ENCODE measurements at regions not wholly inside any gene's neighbourhood (a gene's known extent, or its start where the extent isn't known, plus 50 kb on each side); places are given as distances from the start of the nearest gene placed in this dataset.

DNA sequence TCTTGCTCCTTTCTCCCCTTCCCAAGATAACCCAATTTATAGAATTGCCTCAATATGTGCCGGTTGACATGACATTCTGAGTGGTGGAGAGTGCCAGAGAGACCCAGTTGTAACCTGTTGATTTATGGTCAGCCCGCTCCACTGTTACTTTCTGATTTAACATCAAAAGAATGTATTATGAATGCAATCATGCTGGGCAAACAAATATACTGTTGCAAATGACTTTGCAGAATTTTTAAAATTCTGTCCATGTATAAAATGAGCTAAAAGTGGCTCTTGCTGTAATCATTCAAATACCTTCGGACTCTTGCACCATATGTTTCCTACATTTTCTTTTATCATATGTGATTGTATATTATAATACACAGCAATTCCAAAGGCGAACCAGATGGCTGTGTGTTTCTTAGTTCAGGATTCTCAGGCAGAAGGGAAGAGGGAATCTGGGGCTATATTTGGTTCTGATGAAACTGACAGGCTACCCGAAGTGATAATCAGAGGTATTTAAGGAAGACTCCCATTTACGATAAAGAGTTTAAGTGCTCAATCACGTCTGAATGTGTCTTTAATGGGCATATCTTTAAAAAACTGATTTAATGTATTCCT, 131.7 kb downstream of the CLCN4 start:
- DNase-seq, result no peak

GRCh38 chrX:10296576-10296975, 139.8 kb downstream of the CLCN4 start:
- DNase-seq, result no peak

DNA sequence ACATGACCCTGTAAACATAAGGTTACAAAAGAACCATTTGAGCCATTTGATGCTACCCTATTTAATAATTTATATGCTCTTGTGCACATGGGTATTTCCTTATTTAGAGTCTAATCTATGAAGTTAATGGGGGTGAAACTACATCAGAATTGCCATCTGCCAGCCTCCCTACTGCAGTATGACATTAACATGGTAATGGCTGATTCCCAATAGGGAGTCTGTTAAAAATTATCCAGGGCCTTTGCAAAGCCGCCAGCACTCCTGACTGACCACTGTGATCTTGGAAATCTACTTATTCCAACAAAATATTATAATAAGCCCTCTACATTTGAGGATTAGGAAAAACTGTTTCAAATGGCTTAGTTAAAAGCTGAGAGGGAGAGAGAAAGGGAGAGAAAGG, 153.7 kb downstream of the CLCN4 start:
- DNase-seq, result no peak

DNA sequence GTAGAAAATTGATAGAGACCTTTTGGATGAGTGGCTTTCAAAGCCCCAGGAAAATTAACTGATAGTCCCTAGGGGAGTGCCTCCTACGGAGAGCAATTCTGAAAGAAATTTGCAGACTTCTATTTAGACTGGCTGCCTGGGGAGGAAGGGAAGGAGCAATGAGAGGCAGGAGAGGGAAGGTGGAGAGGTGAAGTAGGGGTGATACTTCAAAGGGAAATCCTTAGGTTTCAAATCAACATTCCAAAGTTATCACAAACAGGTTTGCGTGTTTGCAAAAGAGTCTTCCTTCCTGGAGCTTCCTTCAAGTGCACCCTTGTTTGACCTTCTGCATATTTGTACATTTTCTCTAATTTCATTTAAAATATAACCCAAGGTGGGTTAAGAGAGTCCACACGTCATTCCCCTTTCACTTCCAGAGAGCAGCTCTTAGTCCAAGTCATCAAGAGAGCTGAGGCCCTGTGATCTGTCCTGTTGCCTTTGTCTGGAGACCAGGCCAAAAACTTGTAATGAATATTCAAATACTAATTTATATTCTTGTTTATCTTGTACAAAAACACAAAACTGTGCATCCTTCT, 157.8 kb downstream of the CLCN4 start:
- DNase-seq, result no peak

GRCh38 chrX:10325611-10326010, 168.8 kb downstream of the CLCN4 start:
- DNase-seq, result peak; percentile 0

- DNase-seq, result peak; percentile 3
These were observed 169.8 kb downstream of the CLCN4 start for GRCh38 chrX:10326578-10326977.

DNA sequence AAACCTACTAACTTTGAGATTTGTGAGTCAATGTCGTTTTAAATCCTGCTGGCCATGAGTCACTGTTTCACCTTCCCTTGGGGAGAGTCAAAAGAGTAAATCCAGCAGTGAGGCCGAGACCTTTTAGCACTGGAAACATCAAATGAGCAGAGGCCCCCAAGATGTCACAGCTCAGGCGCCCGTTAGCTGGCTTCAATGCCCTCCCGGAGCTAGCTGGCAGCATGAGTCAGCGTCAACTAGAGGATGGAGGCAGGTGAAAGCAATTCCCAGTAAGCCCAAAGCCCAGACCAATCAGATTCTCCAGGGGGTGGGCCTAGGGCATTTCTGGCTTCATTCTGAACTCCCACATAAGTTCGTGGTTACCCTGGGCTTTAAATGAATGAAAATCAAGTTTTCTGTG, 170.9 kb downstream of the CLCN4 start:
- no peak for DNase-seq

- no peak for DNase-seq
These were observed 173.2 kb downstream of the CLCN4 start for GRCh38 chrX:10329984-10330383.

GRCh38 chrX:10341309-10341708, 184.5 kb downstream of the CLCN4 start:
- DNase-seq, result no peak

DNA sequence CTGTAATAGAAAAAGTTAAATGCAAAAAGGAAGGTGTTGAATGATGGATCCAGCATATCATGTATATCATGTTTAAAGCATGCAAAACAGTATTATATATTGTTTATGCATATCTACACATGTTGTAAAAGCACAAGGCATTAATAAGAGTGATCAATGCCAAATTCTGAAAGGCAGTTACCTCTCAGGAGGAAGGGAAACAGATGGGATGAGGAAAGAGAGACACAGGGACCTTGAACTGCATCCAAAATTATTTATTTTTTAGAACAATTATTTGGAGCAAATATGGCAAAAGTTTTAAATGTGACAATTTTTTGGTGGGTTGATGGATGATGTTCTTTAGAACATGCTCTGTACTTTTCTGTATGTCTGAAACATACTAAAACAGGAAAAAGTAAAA, 193.4 kb downstream of the CLCN4 start:
- DNase-seq, result no peak

- DNase-seq, result no peak
These were observed 194.2 kb downstream of the CLCN4 start for GRCh38 chrX:10350981-10351380.

GRCh38 chrX:10352536-10352935, 195.8 kb downstream of the CLCN4 start:
- no peak for DNase-seq

GRCh38 chrX:10356979-10357378, 200.2 kb downstream of the CLCN4 start:
- no peak for DNase-seq

DNA sequence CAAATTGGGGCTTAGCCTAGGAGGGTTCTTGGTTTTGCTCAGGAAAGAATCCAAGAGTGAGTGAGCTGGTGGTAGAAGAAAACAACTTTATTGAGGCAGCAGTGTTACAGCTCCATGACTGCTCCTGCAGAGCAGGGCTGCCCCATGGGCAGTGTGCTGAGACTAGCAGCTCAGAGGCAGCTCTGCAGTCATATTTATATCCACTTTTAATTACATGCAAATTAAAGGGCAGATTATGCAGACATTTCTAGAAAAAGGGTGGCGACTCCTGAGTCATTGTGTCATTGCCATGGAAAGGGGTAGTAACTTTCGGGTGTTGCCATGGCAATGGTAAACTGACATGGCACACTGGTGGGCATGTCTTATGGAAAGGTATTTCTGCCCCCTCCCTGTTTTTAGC, 202.2 kb downstream of the CLCN4 start:
- DNase-seq, result no peak

DNA sequence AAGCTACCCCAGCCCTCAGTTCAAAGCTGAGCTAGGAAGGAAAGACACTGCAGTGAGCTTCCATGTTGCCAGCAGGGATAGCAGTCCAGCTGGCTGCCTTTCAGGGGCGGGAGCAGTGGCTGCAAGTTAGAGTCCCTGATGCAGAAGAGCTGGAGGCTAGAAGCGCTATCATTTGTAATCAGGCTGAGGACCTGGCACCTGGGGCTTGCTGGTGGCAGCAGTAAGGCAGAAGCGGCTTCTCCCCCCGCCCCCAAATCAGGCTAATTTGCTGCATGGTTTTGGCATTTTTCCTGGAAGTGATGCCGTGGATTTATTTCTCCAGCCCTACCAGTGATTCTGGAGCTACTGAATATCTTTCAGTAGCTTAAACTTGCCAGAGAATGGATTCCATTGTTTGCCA, 203.3 kb downstream of the CLCN4 start:
- no peak for DNase-seq

DNA sequence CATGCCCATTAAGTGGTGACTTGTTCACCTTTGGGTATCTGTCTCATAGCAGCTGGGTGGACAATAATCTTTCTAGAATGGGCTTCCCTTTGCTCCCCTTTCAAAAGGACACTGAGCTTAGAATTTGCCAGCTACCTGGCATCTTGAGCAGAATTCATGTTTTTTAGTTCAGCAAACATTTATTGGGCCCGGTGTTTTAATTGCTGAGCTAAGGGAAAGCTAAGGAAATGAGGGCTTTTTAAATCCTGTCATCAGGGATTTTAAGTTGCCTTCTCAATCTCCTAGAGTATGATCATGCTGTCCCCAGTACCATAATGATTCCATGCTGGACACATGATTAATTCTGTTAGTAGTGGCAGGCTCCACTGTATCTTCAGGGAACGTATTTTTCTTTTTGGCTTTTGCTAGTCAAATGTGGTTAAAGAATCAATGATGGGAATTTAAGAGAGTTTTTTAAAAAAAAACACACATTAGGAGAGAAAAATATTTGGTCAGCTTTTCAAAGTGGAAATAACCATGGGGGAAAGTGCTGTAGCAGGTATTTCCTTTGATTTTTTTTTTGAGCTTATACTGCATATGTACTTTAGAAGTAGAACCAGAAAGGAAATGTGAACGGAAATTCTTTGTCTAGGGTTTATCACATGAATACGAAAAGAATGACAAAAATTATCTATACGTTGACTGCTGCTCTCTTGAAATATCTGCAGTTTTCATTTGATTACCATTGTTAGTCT, 208.9 kb downstream of the CLCN4 start:
- DNase-seq, result no peak

GRCh38 chrX:10367406-10367805, 210.6 kb downstream of the CLCN4 start:
- no peak for DNase-seq

DNA sequence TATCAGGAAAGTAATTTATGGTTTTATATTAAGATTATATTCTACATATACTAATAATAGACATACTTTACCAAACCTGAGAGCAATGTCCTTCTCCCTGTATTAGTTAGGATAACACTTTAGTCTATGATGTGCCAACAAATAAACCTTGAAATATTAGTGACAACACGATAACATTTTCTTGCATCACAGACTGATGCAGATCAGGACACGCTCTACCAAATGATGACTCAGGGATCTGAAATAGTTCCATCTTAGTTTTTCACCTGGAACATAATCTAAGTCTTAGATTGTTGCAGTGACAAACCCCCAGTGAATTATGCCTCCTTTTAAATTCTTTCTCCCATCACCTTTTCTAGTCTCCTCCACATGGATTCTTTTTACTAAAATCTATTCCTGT, 214.2 kb downstream of the CLCN4 start:
- no peak for DNase-seq

- DNase-seq, result no peak
These were observed 220.7 kb downstream of the CLCN4 start for GRCh38 chrX:10377427-10377826.

DNA sequence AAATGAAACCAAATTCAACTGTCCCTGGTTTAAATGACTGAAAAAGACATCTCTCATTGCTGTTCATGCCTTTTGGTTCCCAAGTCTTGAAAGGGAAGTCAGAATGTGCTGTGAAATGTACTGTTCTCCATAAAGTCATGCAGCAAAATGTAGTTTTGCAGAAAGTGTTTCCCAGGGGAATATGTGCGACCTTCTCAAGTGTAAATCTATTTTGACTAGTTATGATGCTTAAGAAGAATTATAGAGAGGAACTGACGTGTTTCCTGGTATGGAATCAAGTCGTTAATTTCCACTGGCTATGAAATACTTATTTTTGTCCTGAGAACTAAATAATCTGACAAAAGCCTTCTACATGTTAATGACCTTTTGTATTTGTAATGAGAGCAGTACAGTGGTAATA, 223.1 kb downstream of the CLCN4 start:
- DNase-seq, result peak; percentile 21

DNA sequence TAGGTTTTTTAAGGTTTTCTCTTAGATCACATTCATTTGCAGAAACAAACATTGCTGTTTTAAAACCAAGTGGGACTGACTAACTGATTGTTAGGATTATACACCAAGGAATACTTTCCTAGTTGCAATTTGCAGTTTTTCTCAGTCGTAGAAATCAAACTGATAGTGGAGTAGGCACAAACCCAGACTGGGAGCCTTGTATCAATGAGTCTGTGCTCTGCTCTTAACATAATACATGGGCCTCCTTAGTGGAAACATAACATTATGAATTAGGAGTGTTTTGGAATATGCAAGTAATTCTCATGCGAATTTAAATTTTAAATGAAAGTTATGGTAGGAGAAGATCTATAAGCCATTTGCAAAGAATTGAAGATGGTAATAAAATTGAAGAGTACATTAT, 223.5 kb downstream of the CLCN4 start:
- no peak for DNase-seq

DNA sequence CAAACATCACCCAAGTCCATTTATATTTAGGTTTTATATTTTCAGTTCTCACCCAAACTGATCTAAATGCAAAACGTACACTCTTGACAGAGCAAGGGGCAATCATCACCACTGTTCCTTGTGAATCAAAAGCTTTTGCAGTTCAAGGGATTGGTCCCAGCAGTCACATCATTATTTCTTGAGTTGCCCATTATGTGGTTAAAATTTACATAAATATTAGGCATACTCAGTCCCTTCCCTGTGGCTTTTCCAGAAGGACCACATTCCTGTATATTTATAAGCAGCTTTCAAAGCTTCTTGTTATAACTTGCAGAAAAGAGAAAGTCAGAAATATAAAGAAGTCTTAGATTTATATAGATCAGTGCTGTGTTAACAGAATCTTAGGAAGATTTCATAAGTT, 224.4 kb downstream of the CLCN4 start:
- DNase-seq, result no peak

- DNase-seq, result no peak
These were observed 230.2 kb downstream of the CLCN4 start for GRCh38 chrX:10387011-10387410.

DNA sequence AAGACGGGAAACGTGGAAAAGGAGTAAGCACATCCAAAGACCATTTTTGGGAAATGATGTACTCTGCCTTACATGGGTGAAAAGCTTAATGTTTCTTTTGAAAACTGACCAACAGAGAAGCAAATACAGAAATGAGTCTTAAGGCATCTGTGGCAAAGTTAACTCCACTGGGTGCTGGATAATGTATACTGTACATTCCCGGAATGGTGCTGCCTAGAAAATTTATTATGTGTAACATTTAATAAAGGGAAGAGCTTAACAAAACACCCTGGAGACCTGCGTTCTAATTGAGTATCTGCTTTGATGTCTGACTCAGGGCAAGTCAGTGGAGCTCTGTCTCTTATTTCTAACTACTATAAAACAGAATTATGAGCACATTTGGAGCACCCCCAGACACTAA, 230.2 kb downstream of the MID1 start:
- no peak for DNase-seq

DNA sequence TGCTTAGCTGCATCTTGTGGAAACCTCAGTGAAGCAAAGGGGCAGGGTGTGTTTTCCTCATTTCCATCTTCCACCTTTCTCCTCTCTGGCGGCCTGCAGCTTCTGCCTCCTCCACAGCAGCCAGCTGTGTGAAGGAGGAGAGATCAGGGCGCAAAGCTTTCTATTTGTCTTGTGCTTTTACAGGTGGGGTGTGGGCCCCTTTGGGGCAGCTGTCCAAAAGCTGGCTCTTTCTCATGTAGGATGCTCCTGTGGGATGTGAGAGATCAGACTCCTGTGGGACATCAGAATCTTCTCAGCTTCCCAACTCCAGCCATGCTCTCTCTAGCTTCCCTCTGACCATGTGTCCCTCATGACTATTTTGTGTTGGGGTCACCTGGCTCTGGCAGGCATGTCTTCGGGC, 227.1 kb downstream of the MID1 start:
- DNase-seq, result no peak

Measured in dermis blood vessel endothelial cell (primary cell).